ENCODE measurements at regions not wholly inside any gene's neighbourhood (a gene's known extent, or its start where the extent isn't known, plus 50 kb on each side); places are given as distances from the start of the nearest gene placed in this dataset.
"Not testable (repeated sequence)": the region's sequence is repeated elsewhere in the genome, so short reads cannot be mapped to it uniquely, and the experiment has no call there.

- TF ChIP-seq SRF (IDR thresholded peaks at IDR 0.05; ENCODE audit: low read depth); CTCF (IDR thresholded peaks at IDR 0.05 in 2 of 3, conservative IDR thresholded peaks at IDR 0.05 in 1 of 3; ENCODE audit: borderline replicate concordance in 1 of 3, insufficient read depth in 1 of 3, low read depth in 2 of 3, low read length in 2 of 3); POLR2AphosphoS5 (IDR thresholded peaks at IDR 0.05; ENCODE audit: low read depth, low read length); TCF7L2 (IDR thresholded peaks at IDR 0.05; ENCODE audit: borderline replicate concordance, extremely low read depth, insufficient read depth, insufficient read length); REST (IDR thresholded peaks at IDR 0.05; ENCODE audit: low read depth); POLR2A (IDR thresholded peaks at IDR 0.05; ENCODE audit: borderline replicate concordance, extremely low read depth, insufficient read depth, insufficient read length); EGR1 (IDR thresholded peaks at IDR 0.05; ENCODE audit: low read depth); FOSL1 (IDR thresholded peaks at IDR 0.05; ENCODE audit: low read depth); ELF1 (IDR thresholded peaks at IDR 0.05; ENCODE audit: borderline replicate concordance, low read depth); EZH2 (IDR thresholded peaks at IDR 0.05); EZH2phosphoT487 (IDR thresholded peaks at IDR 0.05; ENCODE audit: borderline replicate concordance); ZBTB33 (IDR thresholded peaks at IDR 0.05; ENCODE audit: extremely low read depth, insufficient replicate concordance, low read length); CEBPB (IDR thresholded peaks at IDR 0.05; ENCODE audit: low read depth): not testable (repeated sequence)
- TF ChIP-seq, protein P1, sequence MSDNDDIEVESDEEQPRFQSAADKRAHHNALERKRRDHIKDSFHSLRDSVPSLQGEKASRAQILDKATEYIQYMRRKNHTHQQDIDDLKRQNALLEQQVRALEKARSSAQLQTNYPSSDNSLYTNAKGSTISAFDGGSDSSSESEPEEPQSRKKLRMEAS (IDR thresholded peaks at IDR 0.05) = not testable (repeated sequence)
Measured at GRCh38 chr4:9063612-9064011, 106.6 kb upstream of the FAM90A26 start.

Data from HCT116 (cell line).